Mesendoderm (in vitro differentiated cells): ENCODE measurements at regions not wholly inside any gene's neighbourhood (a gene's known extent, or its start where the extent isn't known, plus 50 kb on each side); places are given as distances from the start of the nearest gene placed in this dataset.

Experiments used
- DNase-seq: peaks from one replicate; pipeline ENCODE4 v3.0.0; 2013
- H2AK5ac ChIP-seq: 2 replicates; pipeline ENCODE4 v1.6.1; 2013; ENCODE audit warnings: low read length, inconsistent platforms
- H2BK120ac ChIP-seq: 2 replicates; pipeline ENCODE4 v1.6.1; 2013; ENCODE audit warnings: low read depth, mild to moderate bottlenecking, low read length, moderate library complexity, mixed read lengths
- H2BK15ac ChIP-seq: replicated peaks from 2 replicates; pipeline ENCODE4 v1.6.1; 2013; ENCODE audit warnings: low read depth, mild to moderate bottlenecking, moderate library complexity
- H2BK5ac ChIP-seq: 2 replicates; pipeline ENCODE4 v1.6.1; 2013; ENCODE audit warnings: low read length, inconsistent platforms
- H3K18ac ChIP-seq: 2 replicates; pipeline ENCODE4 v1.6.1; 2013; ENCODE audit warnings: mild to moderate bottlenecking, low read length, mixed read lengths
- H3K23ac ChIP-seq: one replicate; pipeline ENCODE4 v1.6.1; 2013; ENCODE audit warnings: low read length
- H3K27ac ChIP-seq: 2 replicates; pipeline ENCODE4 v1.5.1; 2013; ENCODE audit warnings: low read depth, mild to moderate bottlenecking, inconsistent platforms, low read length, moderate library complexity
- H3K27me3 ChIP-seq: 2 replicates; pipeline ENCODE4 v1.6.1; 2013; ENCODE audit warnings: low read length, control low read depth, mild to moderate bottlenecking, inconsistent platforms; ENCODE audit not compliant: insufficient read depth, poor library complexity
- H3K36me3 ChIP-seq: 2 replicates; pipeline ENCODE4 v1.6.1; 2013; ENCODE audit warnings: low read length, inconsistent platforms; ENCODE audit not compliant: control insufficient read depth, insufficient read depth
- H3K4ac ChIP-seq: one replicate; pipeline ENCODE4 v1.6.1; 2013; ENCODE audit warnings: low read depth, mild to moderate bottlenecking, low read length, moderate library complexity
- H3K4me1 ChIP-seq: 2 replicates; pipeline ENCODE4 v1.6.1; 2013; ENCODE audit warnings: low read depth, low read length, inconsistent platforms; ENCODE audit not compliant: control insufficient read depth
- H3K4me2 ChIP-seq: 2 replicates; pipeline ENCODE4 v1.6.1; 2013; ENCODE audit warnings: low read length
- H3K4me3 ChIP-seq: 2 replicates; pipeline ENCODE4 v1.5.1; 2013; ENCODE audit warnings: mild to moderate bottlenecking, low read length
- H3K56ac ChIP-seq: one replicate; pipeline ENCODE4 v1.6.1; 2013; ENCODE audit warnings: low read length
- H3K79me1 ChIP-seq: 2 replicates; pipeline ENCODE4 v1.6.1; 2013; ENCODE audit warnings: low read length, inconsistent platforms
- H3K79me2 ChIP-seq: 2 replicates; pipeline ENCODE4 v1.6.1; 2013; ENCODE audit warnings: mild to moderate bottlenecking, low read length; ENCODE audit not compliant: control insufficient read depth, insufficient read depth
- H3K9ac ChIP-seq: 2 replicates; pipeline ENCODE4 v1.6.1; 2013; ENCODE audit warnings: low read length, inconsistent platforms
- H4K5ac ChIP-seq: one replicate; pipeline ENCODE4 v1.6.1; 2013; ENCODE audit warnings: low read length
- H4K8ac ChIP-seq: one replicate; pipeline ENCODE4 v1.6.1; 2013; ENCODE audit warnings: low read depth, mild to moderate bottlenecking, control low read depth, low read length, moderate library complexity
- WGBS: extraction: QIAGEN DNeasy Blood & Tissue Kit; methylation state at CpG from one replicate; pipeline ENCODE4 v1.1.7; 2013; ENCODE audit warnings: low lambda C conversion rate, missing lambda C conversion rate; ENCODE audit not compliant: insufficient coverage; ENCODE audit errors: extremely low coverage; 5-methylcytosine and 5-hydroxymethylcytosine counted together

GRCh38 chr3:197430502-197430901, 125.3 kb downstream of the BDH1 start:
- no peak overlapping the region for H3K56ac ChIP-seq
- no peak overlapping the region for H4K8ac ChIP-seq
- no peaks in the 10 kb centered on the region for H3K27me3 ChIP-seq
- H3K4me1 ChIP-seq = no peaks in the 10 kb centered on the region
- H3K79me1 ChIP-seq = no peaks in the 10 kb centered on the region
- H2BK5ac ChIP-seq = no peak overlapping the region
- H3K23ac ChIP-seq = no peak overlapping the region
- H3K4ac ChIP-seq = no peak overlapping the region
- no peak overlapping the region for H3K27ac ChIP-seq
- no peaks in the 10 kb centered on the region for H3K36me3 ChIP-seq
- H4K5ac ChIP-seq = no peak overlapping the region
- WGBS = no CpG with 5 or more reads among the region's 7 CpGs
- no peak overlapping the region for H3K18ac ChIP-seq
- no peak overlapping the region for H2BK15ac ChIP-seq
- no peak for DNase-seq
- H2AK5ac ChIP-seq = no peak overlapping the region
- no peak overlapping the region for H3K9ac ChIP-seq
- no peak overlapping the region for H3K4me3 ChIP-seq
- no peaks in the 10 kb centered on the region for H3K79me2 ChIP-seq
- H3K4me2 ChIP-seq = no peak overlapping the region
- H2BK120ac ChIP-seq = no peak overlapping the region

GRCh38 chr3:197428952-197429351, 126.8 kb downstream of the BDH1 start:
- Histone ChIP-seq H3K27me3 (no peaks in the 10 kb centered on the region), H3K56ac (no peak overlapping the region), H2BK15ac (no peak overlapping the region), H3K4ac (no peak overlapping the region), H3K4me3 (no peak overlapping the region), H3K79me2 (no peaks in the 10 kb centered on the region), H2AK5ac (no peak overlapping the region), H3K79me1 (no peaks in the 10 kb centered on the region), H2BK120ac (no peak overlapping the region), H3K4me2 (no peak overlapping the region), H3K9ac (no peak overlapping the region), H4K8ac (no peak overlapping the region), H4K5ac (no peak overlapping the region), H3K4me1 (no peaks in the 10 kb centered on the region), H3K36me3 (no peaks in the 10 kb centered on the region), H2BK5ac (no peak overlapping the region), H3K27ac (no peak overlapping the region), H3K18ac (no peak overlapping the region), H3K23ac (no peak overlapping the region)
- DNase-seq = no peak
- no CpG with 5 or more reads among the region's 7 CpGs for WGBS

GRCh38 chr3:197428117-197428801, 127.5 kb downstream of the BDH1 start:
- Histone ChIP-seq H3K36me3 (no peaks in the 10 kb centered on the region), H2BK15ac (no peak overlapping the region), H3K27me3 (no peaks in the 10 kb centered on the region), H3K23ac (peak overlapping the region; percentile 3), H4K8ac (no peak overlapping the region), H2BK5ac (no peak overlapping the region), H4K5ac (no peak overlapping the region), H3K4me3 (no peak overlapping the region), H3K79me1 (no peaks in the 10 kb centered on the region), H2BK120ac (no peak overlapping the region), H3K4me1 (no peaks in the 10 kb centered on the region), H3K27ac (no peak overlapping the region), H3K79me2 (no peaks in the 10 kb centered on the region), H2AK5ac (no peak overlapping the region), H3K9ac (no peak overlapping the region), H3K56ac (no peak overlapping the region), H3K18ac (no peak overlapping the region), H3K4ac (no peak overlapping the region), H3K4me2 (no peak overlapping the region)
- WGBS = no CpG with 5 or more reads among the region's 10 CpGs
- no peak for DNase-seq

GRCh38 chr3:197427021-197427420, 128.6 kb upstream of the DLG1 start:
- Histone ChIP-seq H3K56ac (no peak overlapping the region), H2AK5ac (no peak overlapping the region), H4K5ac (no peak overlapping the region), H3K18ac (no peak overlapping the region), H3K4me3 (no peak overlapping the region), H2BK15ac (no peak overlapping the region), H2BK5ac (no peak overlapping the region), H4K8ac (no peak overlapping the region), H3K27me3 (no peaks in the 10 kb centered on the region), H3K36me3 (no peaks in the 10 kb centered on the region), H3K79me2 (no peaks in the 10 kb centered on the region), H3K27ac (no peak overlapping the region), H3K4ac (no peak overlapping the region), H3K4me1 (no peaks in the 10 kb centered on the region), H3K79me1 (no peaks in the 10 kb centered on the region), H2BK120ac (no peak overlapping the region), H3K23ac (no peak overlapping the region), H3K9ac (no peak overlapping the region), H3K4me2 (no peak overlapping the region)
- WGBS = no CpG with 5 or more reads among the region's 8 CpGs
- no peak for DNase-seq

- Histone ChIP-seq H2BK15ac (no peak overlapping the region), H3K79me1 (no peaks in the 10 kb centered on the region), H3K27ac (no peak overlapping the region), H3K4me2 (no peak overlapping the region), H3K23ac (no peak overlapping the region), H3K56ac (no peak overlapping the region), H4K5ac (no peak overlapping the region), H2AK5ac (no peak overlapping the region), H3K4ac (no peak overlapping the region), H3K4me3 (no peak overlapping the region), H3K18ac (no peak overlapping the region), H3K9ac (no peak overlapping the region), H2BK5ac (no peak overlapping the region), H3K4me1 (no peaks in the 10 kb centered on the region), H3K79me2 (no peaks in the 10 kb centered on the region), H3K36me3 (no peaks in the 10 kb centered on the region), H2BK120ac (no peak overlapping the region), H4K8ac (no peak overlapping the region), H3K27me3 (no peaks in the 10 kb centered on the region)
- WGBS = no CpG with 5 or more reads among the region's 6 CpGs
- DNase-seq = no peak
Observed at GRCh38 chr3:197426121-197426566, 127.7 kb upstream of the DLG1 start.
